Ovary (tissue), 3 donors: ENCODE measurements at regions not wholly inside any gene's neighbourhood (a gene's known extent, or its start where the extent isn't known, plus 50 kb on each side); places are given as distances from the start of the nearest gene placed in this dataset.

ENCODE experiments used
- CTCF ChIP-seq, 3 donors: fragments of 450-650 bp in 2 of 3; fragments of 200-600 bp in 1 of 3; IDR thresholded peaks; one replicate each; pipeline versions ENCODE4 v1.5.1 to v1.8.0; 2016 to 2022; ENCODE audit warnings: antibody characterized with exemption in 3 of 3, mild to moderate bottlenecking in 1 of 3
- POLR2A ChIP-seq: fragments of 450-650 bp; IDR thresholded peaks from one replicate; pipeline ENCODE4 v1.6.1; 2017; ENCODE audit warnings: antibody characterized with exemption, mild to moderate bottlenecking, moderate library complexity
- donor health status: DM: no; HTN: no; CAD: no.

DNA sequence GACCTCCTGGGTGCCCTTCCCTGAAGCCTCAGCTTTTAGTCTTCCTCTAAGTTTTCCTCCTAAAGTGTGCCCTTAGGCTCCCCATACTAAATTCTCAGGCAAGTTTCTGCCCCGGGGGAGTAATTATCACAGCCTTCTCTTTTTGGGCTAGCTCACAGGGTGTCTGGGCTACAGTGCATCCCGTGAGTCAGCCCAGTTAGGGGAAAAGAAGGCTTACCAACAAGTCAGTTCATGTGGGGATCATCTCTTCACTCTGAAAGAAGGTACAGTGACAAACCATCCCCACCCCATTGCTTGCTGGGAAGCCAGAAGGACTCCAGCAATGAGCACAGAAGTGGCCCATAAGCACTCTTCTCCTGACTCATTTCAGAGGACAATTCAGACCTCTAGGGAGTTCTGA lies 134.7 kb upstream of the FAM9C start:
- TF ChIP-seq POLR2A (no peak), CTCF (IDR thresholded peaks at IDR 0.05) (no peak)
